ENCODE measurements at regions not wholly inside any gene's neighbourhood (a gene's known extent, or its start where the extent isn't known, plus 50 kb on each side); places are given as distances from the start of the nearest gene placed in this dataset.
"Not testable (repeated sequence)": the region's sequence is repeated elsewhere in the genome, so short reads cannot be mapped to it uniquely, and the experiment has no call there.

DNA sequence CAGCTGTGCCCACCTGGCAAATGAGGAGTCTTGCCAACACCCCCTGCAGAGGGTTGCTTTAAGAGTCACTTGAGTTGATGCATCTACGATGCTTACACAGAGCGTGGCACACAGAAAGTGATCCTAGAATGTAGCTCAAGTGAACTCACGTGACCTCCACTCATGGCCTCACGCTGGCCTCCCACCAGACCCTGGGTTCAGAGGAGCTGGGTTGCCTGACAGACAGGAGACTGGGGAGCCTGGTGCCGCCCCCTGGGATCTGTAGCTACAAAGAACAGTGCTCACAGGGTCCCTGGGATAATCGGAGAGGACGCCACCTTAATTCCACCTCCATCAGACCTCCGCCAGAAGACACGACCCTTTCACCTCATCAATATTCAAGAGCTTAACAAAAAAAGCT, 81.4 kb upstream of the CASZ1 start:
- H3K27ac Mint-ChIP-seq: no peak overlapping the region
- H3K27me3 Mint-ChIP-seq (ENCODE audit: low read depth): peaks cover 9% of the 10 kb centered on the region
- H3K4me3 Mint-ChIP-seq: no peak overlapping the region

DNA sequence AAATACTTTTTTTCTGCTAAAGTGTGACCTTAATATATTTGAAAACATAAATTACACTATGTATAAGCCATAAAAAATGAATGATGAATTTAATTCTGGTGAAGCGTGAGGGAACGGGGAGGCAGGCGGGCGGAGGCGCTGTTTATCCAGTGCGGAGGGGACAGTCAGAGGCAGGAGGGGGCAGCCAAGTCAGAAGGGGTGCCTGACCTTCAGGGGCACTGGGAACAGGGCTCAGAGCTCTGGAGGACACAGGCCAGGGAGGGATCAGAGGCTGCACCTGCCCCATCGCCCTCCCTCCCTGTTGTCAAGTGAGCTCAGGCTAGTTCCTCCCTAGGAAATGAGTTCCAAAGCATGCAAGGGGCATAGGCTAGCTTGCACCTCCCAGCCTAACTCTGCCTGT, 82.0 kb upstream of the CASZ1 start:
- no peak for DNase-seq (ENCODE audit: low spot score)
- Mint-ChIP-seq H3K27ac (no peak overlapping the region), H3K27me3 (ENCODE audit: low read depth) (peaks cover 9% of the 10 kb centered on the region), H3K4me1 (ENCODE audit: low read depth) (no peaks in the 10 kb centered on the region), H3K4me3 (no peak overlapping the region), H3K36me3 (ENCODE audit: low read depth) (no peaks in the 10 kb centered on the region), H3K9me3 (no peaks in the 10 kb centered on the region)

More for the DNA sequence above, 81.4 kb upstream of the CASZ1 start:
- no peaks in the 10 kb centered on the region for H3K36me3 Mint-ChIP-seq (ENCODE audit: low read depth)
- H3K9me3 Mint-ChIP-seq: no peaks in the 10 kb centered on the region
- no peak for DNase-seq (ENCODE audit: low spot score)
- H3K4me1 Mint-ChIP-seq (ENCODE audit: low read depth): no peaks in the 10 kb centered on the region

- no peak for DNase-seq (ENCODE audit: low spot score)
- Mint-ChIP-seq H3K36me3 (ENCODE audit: low read depth) (no peaks in the 10 kb centered on the region), H3K27ac (no peak overlapping the region), H3K9me3 (no peaks in the 10 kb centered on the region), H3K4me3 (no peak overlapping the region), H3K27me3 (ENCODE audit: low read depth) (peaks cover 12% of the 10 kb centered on the region), H3K4me1 (ENCODE audit: low read depth) (no peaks in the 10 kb centered on the region)
Observed at GRCh38 chr1:10880063-10880462, 83.6 kb upstream of the CASZ1 start.

GRCh38 chr1:10881046-10881445, 84.6 kb upstream of the CASZ1 start:
- Mint-ChIP-seq H3K4me3 (no peak overlapping the region), H3K9me3 (no peaks in the 10 kb centered on the region), H3K4me1 (ENCODE audit: low read depth) (no peaks in the 10 kb centered on the region), H3K27me3 (ENCODE audit: low read depth) (peaks cover 14% of the 10 kb centered on the region), H3K36me3 (ENCODE audit: low read depth) (no peaks in the 10 kb centered on the region), H3K27ac (no peak overlapping the region)
- DNase-seq (ENCODE audit: low spot score): no peak

- no peaks in the 10 kb centered on the region for H3K9me3 Mint-ChIP-seq
Observed at GRCh38 chr1:10882069-10882468, 85.6 kb upstream of the CASZ1 start.

GRCh38 chr1:10887032-10887431, 90.6 kb upstream of the CASZ1 start:
- not testable (repeated sequence) for H3K9me3 Mint-ChIP-seq; H3K27ac Mint-ChIP-seq; DNase-seq (ENCODE audit: low spot score); H3K4me1 Mint-ChIP-seq (ENCODE audit: low read depth); H3K4me3 Mint-ChIP-seq; H3K36me3 Mint-ChIP-seq (ENCODE audit: low read depth)
- H3K27me3 Mint-ChIP-seq (ENCODE audit: low read depth): peaks cover 48% of the 10 kb centered on the region

More at GRCh38 chr1:10882069-10882468, 85.6 kb upstream of the CASZ1 start:
- no peak for DNase-seq (ENCODE audit: low spot score)
- no peak overlapping the region for H3K4me3 Mint-ChIP-seq
- H3K27me3 Mint-ChIP-seq (ENCODE audit: low read depth): peaks cover 21% of the 10 kb centered on the region
- no peaks in the 10 kb centered on the region for H3K4me1 Mint-ChIP-seq (ENCODE audit: low read depth)
- no peak overlapping the region for H3K27ac Mint-ChIP-seq
- H3K36me3 Mint-ChIP-seq (ENCODE audit: low read depth): no peaks in the 10 kb centered on the region

DNA sequence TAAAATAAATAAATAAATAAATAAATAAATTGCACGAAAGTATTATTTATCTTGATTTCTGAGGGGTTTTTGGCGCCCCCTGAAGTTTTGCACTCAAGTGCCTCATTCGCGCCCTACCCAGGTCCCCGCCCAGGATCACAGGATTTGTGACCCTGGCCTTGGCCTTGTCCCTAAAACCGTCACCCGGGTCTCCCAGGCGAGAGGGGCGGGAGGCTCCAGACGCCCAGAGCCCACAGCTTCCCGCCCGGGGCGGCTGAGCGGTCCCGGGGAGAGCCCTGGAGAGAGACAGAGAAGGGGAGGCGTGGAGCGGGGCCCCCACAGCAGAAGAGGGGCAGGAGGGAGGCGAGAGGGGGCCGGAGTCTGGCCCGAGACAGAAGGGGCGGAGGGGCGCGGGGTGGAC, 91.8 kb upstream of the CASZ1 start:
- no peak overlapping the region for H3K27ac Mint-ChIP-seq
- no peaks in the 10 kb centered on the region for H3K4me1 Mint-ChIP-seq (ENCODE audit: low read depth)
- DNase-seq (ENCODE audit: low spot score): no peak
- H3K9me3 Mint-ChIP-seq: no peaks in the 10 kb centered on the region
- no peaks in the 10 kb centered on the region for H3K36me3 Mint-ChIP-seq (ENCODE audit: low read depth)
- H3K27me3 Mint-ChIP-seq (ENCODE audit: low read depth): peaks cover 52% of the 10 kb centered on the region
- H3K4me3 Mint-ChIP-seq: no peak overlapping the region

DNA sequence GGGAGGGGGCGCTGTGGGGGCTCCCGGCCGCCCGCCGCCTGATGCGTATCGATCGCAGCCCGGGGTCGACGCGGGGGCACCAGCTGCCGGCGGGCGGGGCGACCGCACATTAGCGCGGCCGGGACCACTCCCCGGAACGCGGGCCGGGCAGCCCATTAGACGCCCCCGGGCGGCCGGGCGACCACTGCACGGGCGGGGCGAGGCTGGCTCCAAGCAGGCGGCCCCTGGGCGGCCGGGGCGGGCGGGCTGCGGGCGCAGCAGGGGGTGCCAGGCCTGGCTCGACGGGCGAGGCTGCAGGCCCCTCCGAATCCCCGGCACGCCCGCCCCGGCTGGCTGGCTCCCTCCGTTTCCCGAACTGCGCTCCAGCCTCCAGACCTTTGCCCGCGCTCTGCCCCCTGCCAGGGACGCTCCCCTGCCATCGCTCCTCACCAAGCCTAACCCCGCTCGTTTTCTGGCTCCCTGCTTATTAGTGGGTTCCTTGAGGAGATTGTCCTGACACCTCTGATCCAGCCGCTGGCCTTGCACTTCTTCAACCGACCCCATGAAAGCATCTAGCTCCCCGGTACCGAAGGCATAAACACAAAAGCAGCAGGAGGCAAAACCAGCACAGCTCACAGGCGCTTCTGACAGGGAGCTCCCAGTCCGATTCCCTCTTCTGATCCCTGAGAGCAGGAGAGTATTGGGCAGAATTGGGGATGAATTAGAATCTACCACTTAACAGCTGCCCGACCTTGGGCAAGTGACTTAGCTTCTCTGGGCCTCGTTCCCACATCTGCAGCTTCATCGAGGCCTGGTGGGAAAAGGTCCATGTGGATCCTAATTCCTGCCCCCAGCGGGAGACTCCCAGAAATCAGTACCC, 92.6 kb upstream of the CASZ1 start:
- Mint-ChIP-seq H3K4me1 (ENCODE audit: low read depth) (no peaks in the 10 kb centered on the region), H3K27ac (no peak overlapping the region), H3K36me3 (ENCODE audit: low read depth) (no peaks in the 10 kb centered on the region), H3K4me3 (no peak overlapping the region), H3K27me3 (ENCODE audit: low read depth) (peaks cover 52% of the 10 kb centered on the region), H3K9me3 (no peaks in the 10 kb centered on the region)
- DNase-seq (ENCODE audit: low spot score): no peak

- H3K4me1 Mint-ChIP-seq (ENCODE audit: low read depth): no peaks in the 10 kb centered on the region
- H3K27me3 Mint-ChIP-seq (ENCODE audit: low read depth): peaks cover 49% of the 10 kb centered on the region
- H3K9me3 Mint-ChIP-seq: no peaks in the 10 kb centered on the region
- DNase-seq (ENCODE audit: low spot score): no peak
- no peaks in the 10 kb centered on the region for H3K36me3 Mint-ChIP-seq (ENCODE audit: low read depth)
- H3K4me3 Mint-ChIP-seq: no peak overlapping the region
- no peak overlapping the region for H3K27ac Mint-ChIP-seq
Observed at GRCh38 chr1:10889650-10890353, 93.4 kb upstream of the CASZ1 start.

DNA sequence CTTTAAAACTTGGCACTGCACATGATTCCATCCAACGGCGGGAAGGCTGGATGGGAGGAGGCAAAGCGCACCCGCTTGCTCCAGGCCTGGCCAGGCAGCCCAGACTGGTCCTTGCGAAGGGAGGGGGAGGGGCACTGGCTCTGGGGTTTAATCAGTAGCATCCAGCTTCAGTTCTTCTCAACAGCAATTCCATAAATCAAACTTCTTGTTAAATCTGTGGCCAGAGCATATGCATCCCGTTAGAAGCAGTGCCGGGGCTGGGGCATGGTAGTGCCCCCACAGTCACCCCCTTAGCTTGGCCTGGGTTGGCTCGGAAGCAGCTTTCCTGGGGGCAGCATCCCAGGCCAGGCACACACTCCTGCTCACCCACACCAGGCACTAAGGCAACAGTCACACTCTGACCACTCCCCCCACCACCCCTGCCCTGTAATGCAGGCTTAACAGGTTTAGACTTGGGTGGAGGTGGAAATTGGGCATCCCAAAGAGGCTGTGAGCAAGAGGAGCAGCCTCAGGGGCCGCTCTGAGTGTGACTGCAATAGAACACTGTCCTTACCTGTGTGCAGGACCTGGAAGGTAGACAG, 94.1 kb upstream of the CASZ1 start:
- peaks cover 49% of the 10 kb centered on the region for H3K27me3 Mint-ChIP-seq (ENCODE audit: low read depth)

DNA sequence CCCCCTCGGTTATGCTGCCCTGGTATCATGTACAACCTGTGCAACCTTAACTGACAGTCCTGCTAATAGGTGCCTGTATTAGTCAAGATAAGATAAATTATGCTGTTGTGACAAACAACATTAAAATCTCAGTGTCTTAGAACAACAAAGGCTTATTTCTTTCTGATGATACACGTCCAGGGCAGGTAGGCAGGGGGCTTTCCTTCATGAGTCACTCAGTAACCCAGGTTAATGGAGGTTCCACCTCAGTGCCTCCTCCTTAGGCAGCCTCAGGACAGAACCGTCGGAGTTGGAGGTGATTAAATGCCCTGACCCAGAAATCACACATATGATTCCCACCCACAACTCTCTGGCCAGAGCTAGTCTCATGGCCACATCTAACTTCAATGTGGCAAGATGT, 94.6 kb upstream of the CASZ1 start:
- Mint-ChIP-seq H3K9me3 (no peaks in the 10 kb centered on the region), H3K27ac (no peak overlapping the region), H3K4me1 (ENCODE audit: low read depth) (no peaks in the 10 kb centered on the region), H3K4me3 (no peak overlapping the region), H3K27me3 (ENCODE audit: low read depth) (peaks cover 47% of the 10 kb centered on the region), H3K36me3 (ENCODE audit: low read depth) (no peaks in the 10 kb centered on the region)
- no peak for DNase-seq (ENCODE audit: low spot score)

More for the DNA sequence above, 94.1 kb upstream of the CASZ1 start:
- Mint-ChIP-seq H3K27ac (no peak overlapping the region), H3K9me3 (no peaks in the 10 kb centered on the region), H3K4me1 (ENCODE audit: low read depth) (no peaks in the 10 kb centered on the region), H3K4me3 (no peak overlapping the region), H3K36me3 (ENCODE audit: low read depth) (no peaks in the 10 kb centered on the region)
- DNase-seq (ENCODE audit: low spot score): no peak

DNA sequence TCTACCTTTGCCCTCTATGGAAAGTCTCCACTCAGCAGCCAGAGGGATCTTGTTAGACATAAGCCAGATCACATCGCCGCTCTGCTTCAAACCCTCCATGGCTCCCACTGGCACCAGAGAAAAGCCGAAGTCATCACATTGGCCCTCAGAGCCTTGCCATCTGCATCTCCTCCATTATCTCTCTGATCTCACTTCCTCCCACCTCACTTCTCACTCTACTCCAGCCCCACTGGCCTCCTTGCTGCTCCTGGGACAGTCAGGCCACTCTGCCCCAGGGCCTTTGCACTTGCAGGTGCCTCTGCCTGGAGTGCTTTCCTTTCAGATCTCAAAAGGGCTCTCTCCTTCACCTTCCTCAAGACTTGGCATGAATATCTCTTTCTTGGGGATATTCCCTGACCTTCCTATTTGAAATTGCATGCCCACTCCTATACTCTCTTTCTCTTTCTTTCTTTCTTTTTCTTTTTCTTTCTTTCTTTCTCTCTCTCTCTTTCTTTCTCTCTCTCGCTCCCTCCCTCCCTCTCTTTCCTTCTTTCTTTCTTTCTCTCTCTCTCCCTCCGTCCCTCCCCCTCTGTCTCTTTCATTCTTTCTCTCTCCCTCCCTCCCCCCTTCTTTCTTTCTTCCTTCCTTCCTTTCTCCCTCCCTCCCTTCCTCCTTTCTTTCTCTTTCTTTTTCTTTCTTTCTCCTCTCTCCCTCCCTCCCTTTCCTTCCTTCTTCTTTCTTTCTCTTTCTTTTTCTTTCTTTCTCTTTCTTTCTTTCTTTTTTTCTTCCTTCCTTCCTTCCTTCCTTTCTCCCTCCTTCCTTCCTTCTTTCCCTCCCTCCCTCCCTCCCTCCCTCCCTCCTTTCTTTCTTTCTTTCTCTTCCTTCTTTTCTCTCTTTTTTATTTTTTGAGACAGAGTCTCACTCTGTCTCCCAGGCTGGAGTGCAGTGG, 96.0 kb upstream of the CASZ1 start:
- H3K27ac Mint-ChIP-seq: peak overlapping the region; percentile 45
- no peaks in the 10 kb centered on the region for H3K4me1 Mint-ChIP-seq (ENCODE audit: low read depth)
- DNase-seq (ENCODE audit: low spot score): no peak
- H3K4me3 Mint-ChIP-seq: no peak overlapping the region
- peaks cover 39% of the 10 kb centered on the region for H3K27me3 Mint-ChIP-seq (ENCODE audit: low read depth)
- H3K9me3 Mint-ChIP-seq: no peaks in the 10 kb centered on the region
- H3K36me3 Mint-ChIP-seq (ENCODE audit: low read depth): no peaks in the 10 kb centered on the region

GRCh38 chr1:10895621-10896020, 99.2 kb upstream of the CASZ1 start:
- Mint-ChIP-seq H3K4me3 (no peak overlapping the region), H3K36me3 (ENCODE audit: low read depth) (no peaks in the 10 kb centered on the region), H3K9me3 (no peaks in the 10 kb centered on the region), H3K4me1 (ENCODE audit: low read depth) (no peaks in the 10 kb centered on the region), H3K27me3 (ENCODE audit: low read depth) (peaks cover 15% of the 10 kb centered on the region), H3K27ac (no peak overlapping the region)
- no peak for DNase-seq (ENCODE audit: low spot score)
